Central memory CD8-positive, alpha-beta T cell (primary cell): ENCODE measurements at regions not wholly inside any gene's neighbourhood (a gene's known extent, or its start where the extent isn't known, plus 50 kb on each side); places are given as distances from the start of the nearest gene placed in this dataset.

Experiments
- ATAC-seq: fragments of 150-1000 bp; cut with Tn5 transposase; replicated peaks from 2 replicates; pipeline ENCODE4 v1.10.0; 2022; ENCODE audit warnings: mild to moderate bottlenecking, moderate FRiP score, moderate number of reproducible peaks; ENCODE audit not compliant: poor library complexity, severe bottlenecking; ENCODE audit errors: extremely low read depth
- DNase-seq, 2 donors: peaks; one replicate each; pipeline ENCODE4 v3.0.0; 2021; ENCODE audit warnings: low spot score in 2 of 2
- H3K27ac Mint-ChIP-seq: one replicate; pipeline ENCODE4 v1.8.0; 2022; ENCODE audit warnings: low read depth, mild to moderate bottlenecking, moderate library complexity, mixed read lengths
- H3K27me3 Mint-ChIP-seq: one replicate; pipeline ENCODE4 v1.8.0; 2022; ENCODE audit warnings: mixed read lengths
- H3K36me3 Mint-ChIP-seq: one replicate; pipeline ENCODE4 v1.8.0; 2022; ENCODE audit warnings: mild to moderate bottlenecking, moderate library complexity, mixed read lengths; ENCODE audit not compliant: insufficient read depth
- H3K4me1 Mint-ChIP-seq: one replicate; pipeline ENCODE4 v1.8.0; 2022; ENCODE audit warnings: mixed read lengths
- H3K4me3 Mint-ChIP-seq: one replicate; pipeline ENCODE4 v1.8.0; 2022; ENCODE audit warnings: mild to moderate bottlenecking, moderate library complexity, mixed read lengths
- H3K9me3 Mint-ChIP-seq: one replicate; pipeline ENCODE4 v1.8.0; 2022; ENCODE audit warnings: mixed read lengths

- peaks cover 29% of the 10 kb centered on the region for H3K27me3 Mint-ChIP-seq
- H3K4me1 Mint-ChIP-seq = no peaks in the 10 kb centered on the region
- no peak for ATAC-seq
- no peaks in the 10 kb centered on the region for H3K9me3 Mint-ChIP-seq
- no peak overlapping the region for H3K4me3 Mint-ChIP-seq
- H3K36me3 Mint-ChIP-seq = no peaks in the 10 kb centered on the region
- DNase-seq = no peak
- no peak overlapping the region for H3K27ac Mint-ChIP-seq
Observed at GRCh38 chr9:87115785-87116184, 168.5 kb upstream of the GAS1 start.

- DNase-seq (no peak), ATAC-seq (no peak)
- H3K4me3 Mint-ChIP-seq = no peak overlapping the region
- no peaks in the 10 kb centered on the region for H3K9me3 Mint-ChIP-seq
- peaks cover 30% of the 10 kb centered on the region for H3K27me3 Mint-ChIP-seq
- H3K27ac Mint-ChIP-seq = no peak overlapping the region
- H3K4me1 Mint-ChIP-seq = no peaks in the 10 kb centered on the region
- no peaks in the 10 kb centered on the region for H3K36me3 Mint-ChIP-seq
Observed at GRCh38 chr9:87116492-87116891, 169.2 kb upstream of the GAS1 start.

GRCh38 chr9:87118594-87118993 lies 171.3 kb upstream of the GAS1 start:
- no peaks in the 10 kb centered on the region for H3K36me3 Mint-ChIP-seq
- H3K9me3 Mint-ChIP-seq = no peaks in the 10 kb centered on the region
- H3K4me3 Mint-ChIP-seq = no peak overlapping the region
- ATAC-seq (no peak), DNase-seq (no peak)
- H3K4me1 Mint-ChIP-seq = no peaks in the 10 kb centered on the region
- H3K27me3 Mint-ChIP-seq = peaks cover 30% of the 10 kb centered on the region
- H3K27ac Mint-ChIP-seq = no peak overlapping the region

GRCh38 chr9:87119328-87119881 lies 172.1 kb upstream of the GAS1 start:
- ATAC-seq (no peak), DNase-seq (no peak)
- peaks cover 30% of the 10 kb centered on the region for H3K27me3 Mint-ChIP-seq
- no peaks in the 10 kb centered on the region for H3K36me3 Mint-ChIP-seq
- H3K27ac Mint-ChIP-seq = no peak overlapping the region
- no peak overlapping the region for H3K4me3 Mint-ChIP-seq
- H3K4me1 Mint-ChIP-seq = no peaks in the 10 kb centered on the region
- H3K9me3 Mint-ChIP-seq = no peaks in the 10 kb centered on the region

- Mint-ChIP-seq H3K36me3 (no peaks in the 10 kb centered on the region), H3K4me3 (no peak overlapping the region), H3K27ac (no peak overlapping the region), H3K4me1 (no peaks in the 10 kb centered on the region), H3K27me3 (peaks cover 25% of the 10 kb centered on the region), H3K9me3 (no peaks in the 10 kb centered on the region)
- DNase-seq (no peak), ATAC-seq (no peak)
Observed at GRCh38 chr9:87120610-87121009, 173.3 kb upstream of the GAS1 start.

- Mint-ChIP-seq H3K27me3 (peaks cover 44% of the 10 kb centered on the region), H3K36me3 (no peaks in the 10 kb centered on the region), H3K4me3 (no peak overlapping the region), H3K4me1 (no peaks in the 10 kb centered on the region), H3K27ac (no peak overlapping the region), H3K9me3 (no peaks in the 10 kb centered on the region)
- ATAC-seq (no peak), DNase-seq (no peak)
Observed at GRCh38 chr9:87122947-87123685, 175.8 kb upstream of the GAS1 start.

- DNase-seq (no peak), ATAC-seq (no peak)
- Mint-ChIP-seq H3K27ac (no peak overlapping the region), H3K27me3 (peaks cover 51% of the 10 kb centered on the region), H3K4me3 (no peak overlapping the region), H3K36me3 (no peaks in the 10 kb centered on the region), H3K9me3 (no peaks in the 10 kb centered on the region), H3K4me1 (no peaks in the 10 kb centered on the region)
Observed at GRCh38 chr9:87123830-87124229, 176.5 kb upstream of the GAS1 start.

- Mint-ChIP-seq H3K27me3 (peaks cover 39% of the 10 kb centered on the region), H3K36me3 (no peaks in the 10 kb centered on the region), H3K4me1 (no peaks in the 10 kb centered on the region), H3K4me3 (no peak overlapping the region), H3K27ac (no peak overlapping the region), H3K9me3 (no peaks in the 10 kb centered on the region)
- ATAC-seq (no peak), DNase-seq (no peak)
Observed at GRCh38 chr9:87125819-87126218, 178.5 kb upstream of the GAS1 start.

- no peak overlapping the region for H3K27ac Mint-ChIP-seq
- no peak for ATAC-seq
- H3K36me3 Mint-ChIP-seq = no peaks in the 10 kb centered on the region
- no peaks in the 10 kb centered on the region for H3K4me1 Mint-ChIP-seq
- H3K27me3 Mint-ChIP-seq = peaks cover 38% of the 10 kb centered on the region
- no peak for DNase-seq
- no peak overlapping the region for H3K4me3 Mint-ChIP-seq
- H3K9me3 Mint-ChIP-seq = no peaks in the 10 kb centered on the region
Observed at GRCh38 chr9:87127543-87127942, 180.2 kb upstream of the GAS1 start.

- no peak for DNase-seq
- H3K4me1 Mint-ChIP-seq = no peaks in the 10 kb centered on the region
- H3K36me3 Mint-ChIP-seq = no peaks in the 10 kb centered on the region
Observed at GRCh38 chr9:87127978-87128614, 180.8 kb upstream of the GAS1 start.

GRCh38 chr9:87128844-87129493 lies 181.7 kb upstream of the GAS1 start:
- Mint-ChIP-seq H3K9me3 (no peaks in the 10 kb centered on the region), H3K4me1 (no peaks in the 10 kb centered on the region), H3K27ac (no peak overlapping the region), H3K36me3 (no peaks in the 10 kb centered on the region), H3K4me3 (no peak overlapping the region), H3K27me3 (peaks cover 38% of the 10 kb centered on the region)
- ATAC-seq (no peak), DNase-seq (no peak)

More at GRCh38 chr9:87127978-87128614, 180.8 kb upstream of the GAS1 start:
- no peak overlapping the region for H3K27ac Mint-ChIP-seq
- H3K27me3 Mint-ChIP-seq = peaks cover 38% of the 10 kb centered on the region
- no peaks in the 10 kb centered on the region for H3K9me3 Mint-ChIP-seq
- no peak for ATAC-seq
- H3K4me3 Mint-ChIP-seq = no peak overlapping the region

- no peak for ATAC-seq
- H3K4me3 Mint-ChIP-seq = no peak overlapping the region
- peaks cover 9% of the 10 kb centered on the region for H3K27me3 Mint-ChIP-seq
Observed at GRCh38 chr9:87135074-87135473, 187.8 kb upstream of the GAS1 start.

GRCh38 chr9:87137718-87138117 lies 190.4 kb upstream of the GAS1 start:
- Mint-ChIP-seq H3K36me3 (no peaks in the 10 kb centered on the region), H3K9me3 (no peaks in the 10 kb centered on the region)
- no peak for ATAC-seq

More at GRCh38 chr9:87135074-87135473, 187.8 kb upstream of the GAS1 start:
- Mint-ChIP-seq H3K4me1 (no peaks in the 10 kb centered on the region), H3K9me3 (no peaks in the 10 kb centered on the region), H3K36me3 (no peaks in the 10 kb centered on the region), H3K27ac (no peak overlapping the region)
- DNase-seq = no peak

More at GRCh38 chr9:87137718-87138117, 190.4 kb upstream of the GAS1 start:
- no peak for DNase-seq
- H3K27me3 Mint-ChIP-seq = peaks cover 26% of the 10 kb centered on the region
- no peak overlapping the region for H3K4me3 Mint-ChIP-seq
- H3K27ac Mint-ChIP-seq = no peak overlapping the region
- H3K4me1 Mint-ChIP-seq = no peaks in the 10 kb centered on the region
